Loucy (cell line): ENCODE measurements at regions not wholly inside any gene's neighbourhood (a gene's known extent, or its start where the extent isn't known, plus 50 kb on each side); places are given as distances from the start of the nearest gene placed in this dataset.

Source experiments
- H2AFZ ChIP-seq: fragments of 200-600 bp; sonication (generic); 2 replicates; pipeline ENCODE4 v1.6.0; 2016; ENCODE audit warnings: antibody characterized with exemption, mild to moderate bottlenecking, low read length, moderate library complexity
- H3F3A ChIP-seq: fragments of 200-600 bp; 2 replicates; pipeline ENCODE4 v1.6.0; 2016; ENCODE audit warnings: antibody characterized with exemption, low read depth, mild to moderate bottlenecking
- H3K27me3 ChIP-seq: fragments of 200-600 bp; sonication (generic); 2 replicates; pipeline ENCODE4 v1.6.1; 2014; ENCODE audit warnings: low read length, mild to moderate bottlenecking; ENCODE audit not compliant: insufficient read depth, poor library complexity, severe bottlenecking
- H3K36me3 ChIP-seq: fragments of 200-600 bp; sonication (generic); 2 replicates; pipeline ENCODE4 v1.6.1; 2016; ENCODE audit warnings: low read length; ENCODE audit not compliant: insufficient read depth
- H3K4me1 ChIP-seq: fragments of 200-600 bp; sonication (generic); 2 replicates; pipeline ENCODE4 v1.5.1; 2014; ENCODE audit warnings: low read length, mild to moderate bottlenecking; ENCODE audit not compliant: insufficient read depth, poor library complexity, severe bottlenecking
- H3K4me2 ChIP-seq: fragments of 200-600 bp; sonication (generic); 2 replicates; pipeline ENCODE4 v1.6.0; 2014; ENCODE audit warnings: antibody characterized with exemption, low read length, low read depth, mild to moderate bottlenecking; ENCODE audit not compliant: poor library complexity, severe bottlenecking
- H3K4me3 ChIP-seq: fragments of 200-600 bp; sonication (generic); 2 replicates; pipeline ENCODE4 v1.5.1; 2014; ENCODE audit warnings: low read length, mild to moderate bottlenecking, mixed read lengths; ENCODE audit not compliant: poor library complexity, severe bottlenecking
- H3K79me2 ChIP-seq: fragments of 200-600 bp; sonication (generic); 2 replicates; pipeline ENCODE4 v1.6.1; 2014; ENCODE audit warnings: low read length; ENCODE audit not compliant: insufficient read depth
- H3K9ac ChIP-seq: fragments of 200-600 bp; sonication (generic); 2 replicates; pipeline ENCODE4 v1.6.0; 2014; ENCODE audit warnings: mild to moderate bottlenecking, low read depth, low read length, moderate library complexity; ENCODE audit not compliant: poor library complexity, severe bottlenecking
- H3K9me2 ChIP-seq: fragments of 200-600 bp; sonication (generic); replicated peaks from 2 replicates; pipeline ENCODE4 v1.6.1; 2016; ENCODE audit warnings: low read depth, low read length, mixed read lengths
- H3K9me3 ChIP-seq: fragments of 200-600 bp; sonication (generic); 2 replicates; pipeline ENCODE4 v1.6.1; 2014; ENCODE audit warnings: mild to moderate bottlenecking, antibody characterized with exemption, low read length, low read depth; ENCODE audit not compliant: insufficient read depth
- H4K20me1 ChIP-seq: fragments of 200-600 bp; sonication (generic); 2 replicates; pipeline ENCODE4 v1.6.0; 2014; ENCODE audit warnings: antibody characterized with exemption, low read length, mild to moderate bottlenecking; ENCODE audit not compliant: insufficient read depth, poor library complexity, severe bottlenecking
- CTCF ChIP-seq: fragments of 200-600 bp; sonication (generic); conservative IDR thresholded peaks from 2 replicates; pipeline ENCODE4 v1.5.1; 2014; ENCODE audit warnings: mild to moderate bottlenecking, antibody characterized with exemption, low read length
- EZH2phosphoT487 ChIP-seq: fragments of 200-600 bp; IDR thresholded peaks from 2 replicates; pipeline ENCODE4 v1.6.1; 2018; ENCODE audit warnings: antibody characterized with exemption, mild to moderate bottlenecking, moderate library complexity, borderline replicate concordance

DNA sequence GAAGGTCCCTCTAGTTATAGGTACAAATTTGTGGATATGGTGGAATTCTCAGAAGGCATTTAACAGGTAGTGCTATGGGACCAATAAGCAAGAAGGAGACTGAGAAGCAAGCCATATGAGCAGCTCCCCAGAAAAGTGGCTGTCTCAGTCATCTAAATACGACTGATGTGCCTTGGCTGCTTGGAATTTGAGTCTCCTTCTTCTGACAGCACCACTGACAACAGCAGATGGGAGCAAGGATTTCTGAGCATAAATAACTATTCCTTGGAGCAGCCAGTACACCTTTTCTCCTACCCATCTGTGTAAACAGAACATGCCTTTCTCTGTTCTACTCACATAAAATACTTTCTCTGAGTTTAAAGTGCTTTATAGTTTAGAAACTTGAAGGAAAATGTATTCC lies 196.2 kb downstream of the GABRG1 start:
- Histone ChIP-seq H3K9me3 (no peaks in the 10 kb centered on the region), H3F3A (no peaks in the 10 kb centered on the region), H4K20me1 (no peaks in the 10 kb centered on the region), H2AFZ (no peak overlapping the region), H3K4me1 (no peaks in the 10 kb centered on the region), H3K9ac (no peak overlapping the region), H3K36me3 (no peaks in the 10 kb centered on the region), H3K27me3 (no peaks in the 10 kb centered on the region), H3K4me2 (no peak overlapping the region), H3K9me2 (no peaks in the 10 kb centered on the region), H3K79me2 (no peaks in the 10 kb centered on the region), H3K4me3 (no peak overlapping the region)
- no peak for TF ChIP-seq CTCF
- no peak for TF ChIP-seq EZH2phosphoT487

GRCh38 chr4:45925809-45926208 lies 198.0 kb downstream of the GABRG1 start:
- no peaks in the 10 kb centered on the region for H3K79me2 ChIP-seq
- H3K4me1 ChIP-seq = no peaks in the 10 kb centered on the region
- H3F3A ChIP-seq = no peaks in the 10 kb centered on the region
- no peaks in the 10 kb centered on the region for H3K9me2 ChIP-seq
- H3K4me3 ChIP-seq = no peak overlapping the region
- no peak overlapping the region for H3K9ac ChIP-seq
- no peaks in the 10 kb centered on the region for H3K36me3 ChIP-seq
- no peaks in the 10 kb centered on the region for H3K27me3 ChIP-seq
- H3K4me2 ChIP-seq = no peak overlapping the region
- H4K20me1 ChIP-seq = no peaks in the 10 kb centered on the region
- no peak overlapping the region for H2AFZ ChIP-seq
- TF ChIP-seq EZH2phosphoT487 (no peak), CTCF (no peak)
- H3K9me3 ChIP-seq = no peaks in the 10 kb centered on the region

- Histone ChIP-seq H3K9me2 (no peaks in the 10 kb centered on the region), H3K9me3 (no peaks in the 10 kb centered on the region), H3F3A (no peaks in the 10 kb centered on the region), H3K4me1 (no peaks in the 10 kb centered on the region), H3K9ac (no peak overlapping the region), H3K4me3 (no peak overlapping the region), H2AFZ (no peak overlapping the region), H3K79me2 (no peaks in the 10 kb centered on the region), H3K27me3 (no peaks in the 10 kb centered on the region), H3K4me2 (no peak overlapping the region), H3K36me3 (no peaks in the 10 kb centered on the region), H4K20me1 (no peaks in the 10 kb centered on the region)
- TF ChIP-seq CTCF (no peak), EZH2phosphoT487 (no peak)
Observed at GRCh38 chr4:45920861-45921260, 203.0 kb downstream of the GABRG1 start.
